GM12878 (cell line): ENCODE measurements at regions not wholly inside any gene's neighbourhood (a gene's known extent, or its start where the extent isn't known, plus 50 kb on each side); places are given as distances from the start of the nearest gene placed in this dataset.

ENCODE experiments used
- ATF7 ChIP-seq: fragments of 450-650 bp; IDR thresholded peaks from 2 replicates; pipeline ENCODE4 v1.6.1; 2016; ENCODE audit warnings: low read depth, mild to moderate bottlenecking
- CHD2 ChIP-seq: IDR thresholded peaks from 2 replicates; pipeline ENCODE4 v1.6.1; 2011; ENCODE audit warnings: low read depth, low read length, improper control_type of control experiment, borderline replicate concordance
- CREM ChIP-seq: IDR thresholded peaks from 2 replicates; pipeline ENCODE4 v1.6.1; 2014; ENCODE audit warnings: antibody characterized with exemption, low read depth
- E2F4 ChIP-seq: IDR thresholded peaks from 2 replicates; pipeline ENCODE4 v1.6.1; 2012; ENCODE audit warnings: low read depth, low read length, improper control_type of control experiment
- EGR1 ChIP-seq, 2 experiments: IDR thresholded peaks; 1 replicate in 1 of 2; 2 replicates in 1 of 2; pipeline ENCODE4 v1.6.1; 2011 to 2012; ENCODE audit warnings: low read depth in 2 of 2, low read length in 2 of 2, borderline replicate concordance in 1 of 2, mild to moderate bottlenecking in 1 of 2, moderate library complexity in 1 of 2
- ESRRA ChIP-seq: IDR thresholded peaks from 2 replicates; pipeline ENCODE4 v1.6.1; 2012; ENCODE audit warnings: mild to moderate bottlenecking, low read length, improper control_type of control experiment
- ETV6 ChIP-seq, 2 experiments: fragments of 450-650 bp in 1 of 2; IDR thresholded peaks in 1 of 2; conservative IDR thresholded peaks in 1 of 2; 2 replicates each; pipeline ENCODE4 v1.6.1; 2014; ENCODE audit warnings: antibody characterized with exemption in 1 of 2, borderline replicate concordance in 1 of 2, low read depth in 1 of 2, mild to moderate bottlenecking in 1 of 2, moderate library complexity in 1 of 2
- GABPA ChIP-seq: IDR thresholded peaks from 2 replicates; pipeline ENCODE4 v1.6.1; 2014; ENCODE audit warnings: antibody characterized with exemption, low read depth, mild to moderate bottlenecking, inconsistent platforms
- IKZF2 ChIP-seq, 2 experiments: fragments of 450-650 bp; IDR thresholded peaks; 2 replicates each; pipeline ENCODE4 v1.6.1; 2017; ENCODE audit warnings: mild to moderate bottlenecking in 2 of 2, moderate library complexity in 2 of 2
- NFYA ChIP-seq: IDR thresholded peaks from 2 replicates; pipeline ENCODE4 v1.6.1; 2011; ENCODE audit warnings: low read depth, mild to moderate bottlenecking, low read length, improper control_type of control experiment, borderline replicate concordance
- NR2C2 ChIP-seq: IDR thresholded peaks from 2 replicates; pipeline ENCODE4 v1.6.1; 2011; ENCODE audit warnings: borderline replicate concordance, low read depth; ENCODE audit not compliant: control insufficient read depth, insufficient read length
- RAD21 ChIP-seq: IDR thresholded peaks from 2 replicates; pipeline ENCODE4 v1.6.1; 2011; ENCODE audit warnings: mild to moderate bottlenecking, low read depth, low read length, moderate library complexity; ENCODE audit not compliant: insufficient read depth
- RBBP5 ChIP-seq: fragments of 200-600 bp; sonication (generic); conservative IDR thresholded peaks from 2 replicates; pipeline ENCODE4 v1.6.1; 2016
- RELB ChIP-seq: fragments of 450-650 bp; IDR thresholded peaks from 2 replicates; pipeline ENCODE4 v1.6.1; 2017; ENCODE audit warnings: low read depth, mild to moderate bottlenecking, moderate library complexity
- SIN3A ChIP-seq: IDR thresholded peaks from 2 replicates; pipeline ENCODE4 v1.6.1; 2012; ENCODE audit warnings: low read depth, low read length, improper control_type of control experiment
- SMC3 ChIP-seq: IDR thresholded peaks from 2 replicates; pipeline ENCODE4 v1.6.1; 2011; ENCODE audit warnings: low read length, improper control_type of control experiment, borderline replicate concordance
- SP1 ChIP-seq: IDR thresholded peaks from one replicate; pipeline ENCODE4 v1.6.1; 2011; ENCODE audit warnings: low read depth, low read length
- SPI1 ChIP-seq: IDR thresholded peaks from 2 replicates; pipeline ENCODE4 v1.6.1; 2011; ENCODE audit warnings: low read depth, mild to moderate bottlenecking, low read length, moderate library complexity, borderline replicate concordance; ENCODE audit not compliant: insufficient read depth
- SREBF1 ChIP-seq: IDR thresholded peaks from 2 replicates; pipeline ENCODE4 v1.6.1; 2012; ENCODE audit warnings: mild to moderate bottlenecking, low read length
- SUZ12 ChIP-seq: fragments of 200-600 bp; sonication (generic); IDR thresholded peaks from one replicate; pipeline ENCODE4 v1.6.1; 2018; ENCODE audit warnings: antibody characterized with exemption, mild to moderate bottlenecking; ENCODE audit not compliant: unreplicated experiment
- TBL1XR1 ChIP-seq: IDR thresholded peaks from 2 replicates; pipeline ENCODE4 v1.6.1; 2012; ENCODE audit warnings: low read depth, low read length, improper control_type of control experiment
- TCF12 ChIP-seq: IDR thresholded peaks from 2 replicates; pipeline ENCODE4 v1.6.1; 2011; ENCODE audit warnings: low read depth, mild to moderate bottlenecking, low read length
- YBX1 ChIP-seq: fragments of 450-650 bp; IDR thresholded peaks from 2 replicates; pipeline ENCODE4 v1.6.1; 2016; ENCODE audit warnings: antibody characterized with exemption
- ZNF622 ChIP-seq: fragments of 450-650 bp; IDR thresholded peaks from 2 replicates; pipeline ENCODE4 v1.6.1; 2017; ENCODE audit warnings: mild to moderate bottlenecking, inconsistent platforms
- TF ChIP-seq, protein P1 (sequence below): IDR thresholded peaks from 2 replicates; pipeline ENCODE4 v1.6.1; 2012; ENCODE audit warnings: low read depth, low read length, improper control_type of control experiment
- TF ChIP-seq, protein P2 (sequence below): IDR thresholded peaks from 2 replicates; pipeline ENCODE4 v1.6.1; 2012; ENCODE audit warnings: low read depth, low read length, improper control_type of control experiment
- TF ChIP-seq, protein P3 (sequence below): fragments of 450-650 bp; IDR thresholded peaks from 2 replicates; pipeline ENCODE4 v1.6.1; 2016; ENCODE audit warnings: mild to moderate bottlenecking

GRCh38 chr17:77433385-77434135 is 292.8 kb downstream of the SEC14L1 start (continued):
- TF ChIP-seq, protein P1, sequence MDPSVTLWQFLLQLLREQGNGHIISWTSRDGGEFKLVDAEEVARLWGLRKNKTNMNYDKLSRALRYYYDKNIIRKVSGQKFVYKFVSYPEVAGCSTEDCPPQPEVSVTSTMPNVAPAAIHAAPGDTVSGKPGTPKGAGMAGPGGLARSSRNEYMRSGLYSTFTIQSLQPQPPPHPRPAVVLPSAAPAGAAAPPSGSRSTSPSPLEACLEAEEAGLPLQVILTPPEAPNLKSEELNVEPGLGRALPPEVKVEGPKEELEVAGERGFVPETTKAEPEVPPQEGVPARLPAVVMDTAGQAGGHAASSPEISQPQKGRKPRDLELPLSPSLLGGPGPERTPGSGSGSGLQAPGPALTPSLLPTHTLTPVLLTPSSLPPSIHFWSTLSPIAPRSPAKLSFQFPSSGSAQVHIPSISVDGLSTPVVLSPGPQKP, result peak; percentile 80
- no peak for TF ChIP-seq RBBP5
- TF ChIP-seq NFYA, result no peak
- TF ChIP-seq ESRRA, result no peak
- TF ChIP-seq NR2C2, result no peak
- TF ChIP-seq GABPA, result no peak
- no peak for TF ChIP-seq SP1
- peak; percentile 37; the same call in 1 of the 2 replicates for TF ChIP-seq CREM
- TF ChIP-seq SREBF1, result no peak
- no peak for TF ChIP-seq E2F4
- TF ChIP-seq SUZ12, result no peak
- TF ChIP-seq SMC3, result no peak; the same call in 1 of the 2 replicates
- TF ChIP-seq YBX1, result no peak
- TF ChIP-seq SPI1, result no peak
- TF ChIP-seq EGR1 (IDR thresholded peaks at IDR 0.05; ENCODE audit: borderline replicate concordance in 1 of 2, low read depth in 2 of 2, low read length in 2 of 2), result no peak
- TF ChIP-seq TBL1XR1, result no peak
- no peak for TF ChIP-seq ZNF622
- peak; percentile 77 for TF ChIP-seq TCF12
- peak; percentile 76 for TF ChIP-seq RELB
- TF ChIP-seq, protein P2, sequence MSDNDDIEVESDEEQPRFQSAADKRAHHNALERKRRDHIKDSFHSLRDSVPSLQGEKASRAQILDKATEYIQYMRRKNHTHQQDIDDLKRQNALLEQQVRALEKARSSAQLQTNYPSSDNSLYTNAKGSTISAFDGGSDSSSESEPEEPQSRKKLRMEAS, result no peak
- TF ChIP-seq CHD2, result peak; percentile 56
- peak in 1 of 2 experiments; percentile 22; a peak in 1 of 4 replicates for TF ChIP-seq ETV6 (conservative IDR thresholded peaks at IDR 0.05 in 1 of 2, IDR thresholded peaks at IDR 0.05 in 1 of 2; ENCODE audit: borderline replicate concordance in 1 of 2, low read depth in 1 of 2)
- no peak for TF ChIP-seq SIN3A
- no peak for TF ChIP-seq ATF7
- TF ChIP-seq IKZF2 (IDR thresholded peaks at IDR 0.05), result peak; percentile 37 to 54; a peak in 2 of 4 replicates
- TF ChIP-seq RAD21, result 0 out of 2 replicates have a peak, but pooled peaks have one; percentile 7
- TF ChIP-seq, protein P3, sequence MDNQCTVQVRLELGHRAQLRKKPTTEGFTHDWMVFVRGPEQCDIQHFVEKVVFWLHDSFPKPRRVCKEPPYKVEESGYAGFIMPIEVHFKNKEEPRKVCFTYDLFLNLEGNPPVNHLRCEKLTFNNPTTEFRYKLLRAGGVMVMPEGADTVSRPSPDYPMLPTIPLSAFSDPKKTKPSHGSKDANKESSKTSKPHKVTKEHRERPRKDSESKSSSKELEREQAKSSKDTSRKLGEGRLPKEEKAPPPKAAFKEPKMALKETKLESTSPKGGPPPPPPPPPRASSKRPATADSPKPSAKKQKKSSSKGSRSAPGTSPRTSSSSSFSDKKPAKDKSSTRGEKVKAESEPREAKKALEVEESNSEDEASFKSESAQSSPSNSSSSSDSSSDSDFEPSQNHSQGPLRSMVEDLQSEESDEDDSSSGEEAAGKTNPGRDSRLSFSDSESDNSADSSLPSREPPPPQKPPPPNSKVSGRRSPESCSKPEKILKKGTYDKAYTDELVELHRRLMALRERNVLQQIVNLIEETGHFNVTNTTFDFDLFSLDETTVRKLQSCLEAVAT, result peak; percentile 78; the same call in 1 of the 2 replicates
